RWPE2 (cell line): ENCODE measurements at regions not wholly inside any gene's neighbourhood (a gene's known extent, or its start where the extent isn't known, plus 50 kb on each side); places are given as distances from the start of the nearest gene placed in this dataset.
"Not testable (repeated sequence)": the region's sequence is repeated elsewhere in the genome, so short reads cannot be mapped to it uniquely, and the experiment has no call there.

ENCODE experiments used
- ATAC-seq: fragments of 200-7000 bp; cut with Tn5 transposase; 3 replicates; pipeline ENCODE4 v1.9.1; 2021; ENCODE audit warnings: low read depth
- DNase-seq: peaks from one replicate; pipeline ENCODE4 v3.0.0-alpha.2; 2020; ENCODE audit warnings: low spot score
- H3K27ac ChIP-seq: fragments of 450-650 bp; 2 replicates; pipeline ENCODE4 v1.5.1; 2017; ENCODE audit warnings: mild to moderate bottlenecking; ENCODE audit not compliant: poor library complexity, severe bottlenecking
- H3K27me3 ChIP-seq: fragments of 250-450 bp; sonication (Bioruptor Pico); 2 replicates; pipeline ENCODE4 v1.5.1; 2021; ENCODE audit warnings: mild to moderate bottlenecking, moderate library complexity; ENCODE audit not compliant: insufficient read depth, poor library complexity, severe bottlenecking
- H3K36me3 ChIP-seq: fragments of 250-450 bp; sonication (Bioruptor Pico); 2 replicates; pipeline ENCODE4 v1.5.1; 2020; ENCODE audit warnings: low read depth, mild to moderate bottlenecking, moderate library complexity
- H3K4me1 ChIP-seq: fragments of 250-450 bp; sonication (Bioruptor Pico); 2 replicates; pipeline ENCODE4 v1.5.1; 2021; ENCODE audit warnings: mild to moderate bottlenecking, moderate library complexity; ENCODE audit not compliant: insufficient read depth, poor library complexity, severe bottlenecking
- H3K4me3 ChIP-seq: fragments of 250-450 bp; sonication (Bioruptor Pico); 2 replicates; pipeline ENCODE4 v1.5.1; 2021; ENCODE audit warnings: mild to moderate bottlenecking, moderate library complexity; ENCODE audit not compliant: severe bottlenecking
- H3K9me3 ChIP-seq: fragments of 250-450 bp; sonication (Bioruptor Pico); 2 replicates; pipeline ENCODE4 v1.5.1; 2021; ENCODE audit warnings: mild to moderate bottlenecking, moderate library complexity; ENCODE audit not compliant: severe bottlenecking
- TF ChIP-seq, protein P1 (sequence below): fragments of 450-650 bp; IDR thresholded peaks from one replicate; pipeline ENCODE4 v1.5.1; 2017; ENCODE audit warnings: mild to moderate bottlenecking, moderate library complexity; ENCODE audit not compliant: poor library complexity, severe bottlenecking

DNA sequence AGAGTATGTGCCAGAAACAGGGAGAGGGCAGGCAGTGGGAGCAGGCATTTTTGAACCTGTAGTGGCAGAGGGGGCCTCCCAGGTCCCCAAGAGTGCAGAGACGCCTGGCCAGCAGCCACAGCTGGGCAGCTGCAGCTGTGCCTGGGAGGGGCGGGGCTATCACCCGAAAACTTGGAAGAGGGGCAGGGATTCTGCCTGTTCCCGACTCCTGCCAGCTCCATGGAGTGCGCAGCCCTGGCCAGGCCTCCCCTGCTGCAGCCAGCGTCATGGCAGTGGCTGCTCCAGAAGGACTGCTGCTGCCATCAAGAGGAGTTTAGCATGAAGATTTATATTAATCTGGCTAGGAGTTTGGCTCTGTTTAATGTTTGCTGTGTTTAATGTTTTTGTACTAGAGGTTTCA lies 532.1 kb upstream of the PITX2 start:
- ATAC-seq (no peak), DNase-seq (no peak)
- no peak overlapping the region for H3K4me3 ChIP-seq
- H3K9me3 ChIP-seq: no peaks in the 10 kb centered on the region
- no peaks in the 10 kb centered on the region for H3K4me1 ChIP-seq
- no peak overlapping the region for H3K27ac ChIP-seq
- no peaks in the 10 kb centered on the region for H3K36me3 ChIP-seq
- TF ChIP-seq, protein P1, sequence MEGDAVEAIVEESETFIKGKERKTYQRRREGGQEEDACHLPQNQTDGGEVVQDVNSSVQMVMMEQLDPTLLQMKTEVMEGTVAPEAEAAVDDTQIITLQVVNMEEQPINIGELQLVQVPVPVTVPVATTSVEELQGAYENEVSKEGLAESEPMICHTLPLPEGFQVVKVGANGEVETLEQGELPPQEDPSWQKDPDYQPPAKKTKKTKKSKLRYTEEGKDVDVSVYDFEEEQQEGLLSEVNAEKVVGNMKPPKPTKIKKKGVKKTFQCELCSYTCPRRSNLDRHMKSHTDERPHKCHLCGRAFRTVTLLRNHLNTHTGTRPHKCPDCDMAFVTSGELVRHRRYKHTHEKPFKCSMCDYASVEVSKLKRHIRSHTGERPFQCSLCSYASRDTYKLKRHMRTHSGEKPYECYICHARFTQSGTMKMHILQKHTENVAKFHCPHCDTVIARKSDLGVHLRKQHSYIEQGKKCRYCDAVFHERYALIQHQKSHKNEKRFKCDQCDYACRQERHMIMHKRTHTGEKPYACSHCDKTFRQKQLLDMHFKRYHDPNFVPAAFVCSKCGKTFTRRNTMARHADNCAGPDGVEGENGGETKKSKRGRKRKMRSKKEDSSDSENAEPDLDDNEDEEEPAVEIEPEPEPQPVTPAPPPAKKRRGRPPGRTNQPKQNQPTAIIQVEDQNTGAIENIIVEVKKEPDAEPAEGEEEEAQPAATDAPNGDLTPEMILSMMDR: no peak
- no peaks in the 10 kb centered on the region for H3K27me3 ChIP-seq

DNA sequence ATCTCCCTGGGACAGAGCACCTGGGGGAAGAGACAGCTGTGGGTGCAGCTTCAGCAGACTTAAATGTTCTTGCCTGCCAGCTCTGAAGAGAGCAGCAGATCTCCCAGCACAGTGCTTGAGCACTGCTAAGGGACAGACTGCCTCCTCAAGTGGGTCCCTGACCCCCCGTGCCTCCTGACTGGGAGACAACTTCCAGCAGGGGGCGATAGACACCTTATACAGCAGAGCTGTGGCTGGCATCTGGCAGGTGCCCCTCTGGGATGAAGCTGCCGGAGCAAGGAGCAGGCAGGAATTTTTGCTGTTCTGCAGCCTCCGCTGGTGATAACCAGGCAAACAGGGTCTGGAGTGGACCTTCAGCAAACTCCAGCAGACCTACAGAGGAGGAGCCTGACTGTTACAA lies 541.7 kb upstream of the PITX2 start:
- not testable (repeated sequence) for H3K27ac ChIP-seq, H3K27me3 ChIP-seq, H3K36me3 ChIP-seq, H3K4me1 ChIP-seq, H3K4me3 ChIP-seq, H3K9me3 ChIP-seq, DNase-seq, ATAC-seq

DNA sequence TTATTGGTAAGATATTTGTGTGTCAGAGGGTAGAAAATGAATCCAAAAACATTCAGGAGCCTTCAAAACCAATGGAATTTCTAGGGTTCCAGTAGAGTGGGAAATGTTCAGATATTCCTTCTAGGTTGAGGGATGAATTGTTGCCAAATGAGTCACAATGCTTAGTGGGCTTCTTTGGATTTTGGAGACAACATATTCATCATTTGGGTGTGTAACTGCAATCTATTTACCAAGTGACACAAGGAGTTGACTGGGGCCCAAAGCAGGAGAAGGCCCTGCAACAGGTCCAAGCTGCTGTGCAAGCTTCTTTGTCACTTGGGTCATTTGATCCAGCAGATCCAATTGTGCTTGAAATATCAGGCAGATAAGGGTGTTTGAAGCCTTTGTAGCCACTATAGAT lies 551.5 kb upstream of the PITX2 start:
- H3K27ac ChIP-seq: no peak overlapping the region
- no peak overlapping the region for H3K4me3 ChIP-seq
- no peaks in the 10 kb centered on the region for H3K36me3 ChIP-seq
- H3K27me3 ChIP-seq: no peaks in the 10 kb centered on the region
- no peaks in the 10 kb centered on the region for H3K9me3 ChIP-seq
- ATAC-seq (no peak), DNase-seq (no peak)
- TF ChIP-seq, protein P1: no peak
- H3K4me1 ChIP-seq: no peaks in the 10 kb centered on the region

DNA sequence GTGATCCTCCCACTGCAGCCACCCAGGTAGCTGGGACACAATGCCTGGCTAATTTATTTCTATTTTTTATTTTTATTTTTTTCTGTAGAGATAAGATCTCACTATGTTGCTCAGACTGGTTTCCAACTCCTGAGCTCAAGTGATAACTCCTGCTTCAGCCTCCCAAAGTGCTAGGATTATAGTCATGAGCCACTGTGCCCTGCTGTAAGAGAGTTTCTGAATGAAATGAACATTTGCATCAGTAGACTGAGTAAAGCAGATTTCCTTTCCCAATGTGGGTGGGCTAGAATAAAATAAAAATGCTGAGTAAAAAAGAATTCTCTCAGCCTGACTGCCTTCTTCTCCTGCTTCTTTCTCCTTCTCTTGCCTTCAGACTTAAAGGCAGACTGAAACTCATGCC lies 555.4 kb upstream of the PITX2 start:
- H3K9me3 ChIP-seq: no peaks in the 10 kb centered on the region

DNA sequence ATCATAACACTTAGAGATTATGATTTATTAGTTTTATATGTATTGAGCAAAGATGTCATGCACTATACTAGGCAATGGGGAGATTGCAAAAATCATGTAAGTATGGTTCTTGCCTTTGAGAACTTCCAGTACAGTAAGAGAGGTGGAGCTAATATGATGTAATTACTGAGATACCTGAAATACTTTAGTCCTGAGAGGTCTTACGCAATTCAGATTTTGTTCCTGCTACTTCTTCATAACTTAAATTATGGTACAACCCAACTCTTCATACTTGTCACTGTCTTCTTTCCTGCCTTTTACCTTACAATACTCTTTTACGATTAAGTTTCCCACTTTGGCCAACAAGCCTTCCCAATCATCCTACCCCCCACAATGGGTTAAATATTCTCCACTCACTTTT lies 564.2 kb upstream of the PITX2 start:
- ATAC-seq (0 out of 3 replicates have a peak, but pooled peaks have one; percentile 49), DNase-seq (no peak)
- H3K27me3 ChIP-seq: no peaks in the 10 kb centered on the region
- no peaks in the 10 kb centered on the region for H3K36me3 ChIP-seq
- no peak overlapping the region for H3K4me3 ChIP-seq
- no peak overlapping the region for H3K27ac ChIP-seq
- H3K9me3 ChIP-seq: no peaks in the 10 kb centered on the region
- TF ChIP-seq, protein P1: no peak
- no peaks in the 10 kb centered on the region for H3K4me1 ChIP-seq

More for the DNA sequence above, 555.4 kb upstream of the PITX2 start:
- H3K36me3 ChIP-seq: no peaks in the 10 kb centered on the region
- H3K27me3 ChIP-seq: no peaks in the 10 kb centered on the region
- H3K4me1 ChIP-seq: no peaks in the 10 kb centered on the region
- DNase-seq (no peak), ATAC-seq (no peak)
- H3K27ac ChIP-seq: no peak overlapping the region
- TF ChIP-seq, protein P1: no peak
- no peak overlapping the region for H3K4me3 ChIP-seq
